Activated CD8-positive, alpha-beta T cell treated with anti-CD3 and anti-CD28 coated beads for 36 hours (primary cell): ENCODE measurements at regions not wholly inside any gene's neighbourhood (a gene's known extent, or its start where the extent isn't known, plus 50 kb on each side); places are given as distances from the start of the nearest gene placed in this dataset.
"Not testable (repeated sequence)": the region's sequence is repeated elsewhere in the genome, so short reads cannot be mapped to it uniquely, and the experiment has no call there.

Experiments used
- ATAC-seq: fragments of 200-7000 bp; cut with Tn5 transposase; one replicate; pipeline ENCODE4 v1.10.0; 2021; ENCODE audit warnings: mild to moderate bottlenecking, moderate library complexity
- CTCF ChIA-PET: fragments of 350-600 bp; sonication (Branson Sonifier 250); formaldehyde crosslinking; loops from one replicate; lab custom pipeline; 2021; ENCODE audit warnings: antibody characterized with exemption; lab: Charles Lee
- POLR2A ChIA-PET: fragments of 350-600 bp; sonication (Branson Sonifier 250); formaldehyde crosslinking; loops from one replicate; lab custom pipeline; 2021; ENCODE audit warnings: antibody characterized with exemption; lab: Charles Lee
- DNase-seq: peaks from one replicate; pipeline ENCODE4 v3.0.0-alpha.2; 2020
- H3K27ac Mint-ChIP-seq: one replicate; pipeline ENCODE4 v1.8.0; 2021; ENCODE audit warnings: mild to moderate bottlenecking, mixed read lengths
- H3K27me3 Mint-ChIP-seq: one replicate; pipeline ENCODE4 v1.8.0; 2021; ENCODE audit warnings: mixed read lengths
- H3K36me3 Mint-ChIP-seq: one replicate; pipeline ENCODE4 v1.8.0; 2021; ENCODE audit warnings: low read depth, mixed read lengths
- H3K4me1 Mint-ChIP-seq: one replicate; pipeline ENCODE4 v1.8.0; 2021; ENCODE audit warnings: low read depth, mixed read lengths
- H3K4me3 Mint-ChIP-seq: one replicate; pipeline ENCODE4 v1.8.0; 2021; ENCODE audit warnings: mild to moderate bottlenecking, moderate library complexity, mixed read lengths
- H3K9me3 Mint-ChIP-seq: one replicate; pipeline ENCODE4 v1.8.0; 2021; ENCODE audit warnings: mixed read lengths
- CTCF ChIP-seq: fragments of 200-600 bp; IDR thresholded peaks from one replicate; pipeline ENCODE4 v1.8.0; 2022; ENCODE audit warnings: antibody characterized with exemption, mild to moderate bottlenecking
- intact Hi-C: fragments of 100-400 bp; cut with micrococcal nuclease; formaldehyde crosslinking; loops from one replicate; pipeline ENCODE4 v1.10.0; 2022

GRCh38 chr6:23663652-23664051 is 462.4 kb upstream of the NRSN1 start:
- CTCF ChIA-PET = no interaction called here
- intact Hi-C loops = no loop called here
- Mint-ChIP-seq H3K36me3 (no peaks in the 10 kb centered on the region), H3K9me3 (peaks cover 9% of the 10 kb centered on the region), H3K4me3 (no peak overlapping the region), H3K27me3 (no peaks in the 10 kb centered on the region), H3K27ac (no peak overlapping the region), H3K4me1 (no peaks in the 10 kb centered on the region)
- POLR2A ChIA-PET = no interaction called here
- no peak for ATAC-seq
- no peak for DNase-seq
- TF ChIP-seq CTCF = no peak

GRCh38 chr6:23665911-23666310 is 460.1 kb upstream of the NRSN1 start:
- POLR2A ChIA-PET, H3K4me3 Mint-ChIP-seq, intact Hi-C loops, H3K27ac Mint-ChIP-seq, H3K27me3 Mint-ChIP-seq, H3K36me3 Mint-ChIP-seq, DNase-seq, H3K4me1 Mint-ChIP-seq, CTCF ChIA-PET, ATAC-seq: not testable (repeated sequence)
- peaks cover 19% of the 10 kb centered on the region for H3K9me3 Mint-ChIP-seq

GRCh38 chr6:23672737-23673136 is 453.3 kb upstream of the NRSN1 start:
- DNase-seq (no peak), ATAC-seq (no peak)
- intact Hi-C loops = no loop called here
- TF ChIP-seq CTCF = no peak
- H3K4me3 Mint-ChIP-seq = no peak overlapping the region
- ChIA-PET CTCF (no interaction called here), POLR2A (no interaction called here)
- no peaks in the 10 kb centered on the region for H3K36me3 Mint-ChIP-seq
- H3K27ac Mint-ChIP-seq = no peak overlapping the region
- H3K27me3 Mint-ChIP-seq = no peaks in the 10 kb centered on the region
- no peaks in the 10 kb centered on the region for H3K4me1 Mint-ChIP-seq
- peaks cover 40% of the 10 kb centered on the region for H3K9me3 Mint-ChIP-seq

- DNase-seq = no peak
- CTCF ChIA-PET = no interaction called here
- no peak for TF ChIP-seq CTCF
- Mint-ChIP-seq H3K4me3 (no peak overlapping the region), H3K27me3 (no peaks in the 10 kb centered on the region), H3K9me3 (peaks cover 14% of the 10 kb centered on the region), H3K4me1 (no peaks in the 10 kb centered on the region), H3K27ac (no peak overlapping the region), H3K36me3 (no peaks in the 10 kb centered on the region)
- intact Hi-C loops = no loop called here
- no peak for ATAC-seq
- POLR2A ChIA-PET = no interaction called here
Observed at GRCh38 chr6:23678626-23679025, 447.4 kb upstream of the NRSN1 start.

GRCh38 chr6:23681743-23682142 is 444.3 kb upstream of the NRSN1 start:
- Mint-ChIP-seq H3K36me3 (no peaks in the 10 kb centered on the region), H3K27ac (no peak overlapping the region)
- intact Hi-C loops = no loop called here

More at GRCh38 chr6:23681743-23682142, 444.3 kb upstream of the NRSN1 start:
- H3K4me3 Mint-ChIP-seq = no peak overlapping the region
- H3K9me3 Mint-ChIP-seq = no peaks in the 10 kb centered on the region
- no peaks in the 10 kb centered on the region for H3K4me1 Mint-ChIP-seq
- DNase-seq (no peak), ATAC-seq (no peak)
- POLR2A ChIA-PET = no interaction called here
- CTCF ChIA-PET = no interaction called here
- no peaks in the 10 kb centered on the region for H3K27me3 Mint-ChIP-seq
- TF ChIP-seq CTCF = no peak
